HEK293 (cell line): ENCODE measurements at regions not wholly inside any gene's neighbourhood (a gene's known extent, or its start where the extent isn't known, plus 50 kb on each side); places are given as distances from the start of the nearest gene placed in this dataset.

ENCODE experiments used
- CTCF ChIA-PET: fragments of 350-600 bp; formaldehyde crosslinking; extraction: SDS; loops from one replicate; lab custom pipeline; 2021; ENCODE audit warnings: antibody characterized with exemption; lab: Yijun Ruan, JAX
- POLR2A ChIA-PET: fragments of 300-600 bp; formaldehyde crosslinking; extraction: SDS; loops from one replicate; lab custom pipeline; 2020; ENCODE audit warnings: antibody characterized with exemption, inconsistent platforms; lab: Yijun Ruan, JAX
- H3K27ac ChIP-seq: fragments of 200-500 bp; sonication (Bioruptor generic); 2 replicates; pipeline ENCODE4 v1.5.1; 2014; ENCODE audit warnings: low read depth, low read length, control low read depth, inconsistent platforms; ENCODE audit errors: extremely low read depth
- H3K36me3 ChIP-seq, 2 experiments: fragments of 200-500 bp in 1 of 2; sonication (Bioruptor generic) in 1 of 2; 1 replicate in 1 of 2; 2 replicates in 1 of 2; pipeline ENCODE4 v1.5.1; 2014 to 2017; ENCODE audit warnings: inconsistent platforms in 2 of 2, low read length in 2 of 2; ENCODE audit not compliant: control insufficient read depth in 2 of 2, insufficient read depth in 1 of 2
- H3K4me1 ChIP-seq: fragments of 200-500 bp; sonication (Bioruptor generic); 2 replicates; pipeline ENCODE4 v1.5.1; 2014; ENCODE audit warnings: mild to moderate bottlenecking, low read length, inconsistent platforms; ENCODE audit not compliant: control insufficient read depth, insufficient read depth
- H3K4me3 ChIP-seq: 2 replicates; pipeline ENCODE4 v1.5.1; 2011; ENCODE audit warnings: low read depth, mild to moderate bottlenecking, control low read depth, low read length, moderate library complexity
- H3K9me3 ChIP-seq: fragments of 200-500 bp; sonication (Bioruptor generic); 2 replicates; pipeline ENCODE4 v1.5.1; 2014; ENCODE audit warnings: low read depth, low read length, inconsistent platforms; ENCODE audit not compliant: control insufficient read depth, insufficient read depth
- KLF10 ChIP-seq: fragments of 450-650 bp; IDR thresholded peaks from 2 replicates; pipeline ENCODE4 v1.5.1; 2018; ENCODE audit warnings: missing biosample characterization, mild to moderate bottlenecking, missing genetic modification characterization
- KLF9 ChIP-seq: fragments of 450-650 bp; formaldehyde crosslinking; IDR thresholded peaks from 2 replicates; pipeline ENCODE4 v1.5.1; 2016; ENCODE audit warnings: missing biosample characterization, missing genetic modification characterization, low read depth
- MYNN ChIP-seq: fragments of 450-650 bp; formaldehyde crosslinking; IDR thresholded peaks from 2 replicates; pipeline ENCODE4 v1.5.1; 2016; ENCODE audit warnings: missing biosample characterization, missing genetic modification characterization, borderline replicate concordance
- SCRT1 ChIP-seq: fragments of 450-650 bp; formaldehyde crosslinking; IDR thresholded peaks from 2 replicates; pipeline ENCODE4 v1.5.1; 2016; ENCODE audit warnings: missing biosample characterization, missing genetic modification characterization, borderline replicate concordance
- SCRT2 ChIP-seq: fragments of 450-650 bp; formaldehyde crosslinking; IDR thresholded peaks from 2 replicates; pipeline ENCODE4 v1.5.1; 2016; ENCODE audit warnings: missing biosample characterization, missing genetic modification characterization
- WT1 ChIP-seq: fragments of 450-650 bp; formaldehyde crosslinking; IDR thresholded peaks from 2 replicates; pipeline ENCODE4 v1.5.1; 2016; ENCODE audit warnings: missing biosample characterization, missing genetic modification characterization
- YY2 ChIP-seq: fragments of 450-650 bp; formaldehyde crosslinking; IDR thresholded peaks from 2 replicates; pipeline ENCODE4 v1.5.1; 2016; ENCODE audit warnings: missing biosample characterization, missing genetic modification characterization
- ZBTB1 ChIP-seq: fragments of 450-650 bp; formaldehyde crosslinking; IDR thresholded peaks from 2 replicates; pipeline ENCODE4 v1.5.1; 2016; ENCODE audit warnings: missing biosample characterization, missing genetic modification characterization
- ZBTB44 ChIP-seq: fragments of 450-650 bp; IDR thresholded peaks from 2 replicates; pipeline ENCODE4 v1.5.1; 2018; ENCODE audit warnings: missing biosample characterization, mild to moderate bottlenecking, missing genetic modification characterization
- ZNF112 ChIP-seq: fragments of 450-650 bp; formaldehyde crosslinking; IDR thresholded peaks from 2 replicates; pipeline ENCODE4 v1.5.0; 2017; ENCODE audit warnings: missing biosample characterization, missing genetic modification characterization
- ZNF169 ChIP-seq: fragments of 450-650 bp; formaldehyde crosslinking; IDR thresholded peaks from 2 replicates; pipeline ENCODE4 v1.5.1; 2016; ENCODE audit warnings: missing biosample characterization, missing genetic modification characterization
- ZNF24 ChIP-seq: fragments of 450-650 bp; formaldehyde crosslinking; IDR thresholded peaks from 2 replicates; pipeline ENCODE4 v1.5.1; 2016; ENCODE audit warnings: missing biosample characterization, missing genetic modification characterization
- ZNF341 ChIP-seq: fragments of 450-650 bp; formaldehyde crosslinking; IDR thresholded peaks from 2 replicates; pipeline ENCODE4; 2016; ENCODE audit warnings: low read depth, missing biosample characterization, missing genetic modification characterization
- ZNF350 ChIP-seq: fragments of 450-650 bp; formaldehyde crosslinking; IDR thresholded peaks from 2 replicates; pipeline ENCODE4 v1.5.0; 2017; ENCODE audit warnings: missing biosample characterization, mild to moderate bottlenecking, missing genetic modification characterization
- ZNF354C ChIP-seq: fragments of 450-650 bp; formaldehyde crosslinking; IDR thresholded peaks from 2 replicates; pipeline ENCODE4 v1.5.1; 2016; ENCODE audit warnings: missing biosample characterization, missing genetic modification characterization, low read depth, borderline replicate concordance
- ZNF510 ChIP-seq: fragments of 450-650 bp; formaldehyde crosslinking; IDR thresholded peaks from 2 replicates; pipeline ENCODE4 v1.5.1; 2018; ENCODE audit warnings: mild to moderate bottlenecking, missing genetic modification characterization, missing biosample characterization; ENCODE audit not compliant: insufficient replicate concordance
- ZNF529 ChIP-seq: fragments of 450-650 bp; formaldehyde crosslinking; IDR thresholded peaks from 2 replicates; pipeline ENCODE4 v1.5.1; 2017; ENCODE audit warnings: missing genetic modification characterization, missing biosample characterization; ENCODE audit not compliant: insufficient replicate concordance
- ZNF626 ChIP-seq: fragments of 450-650 bp; sonication (Bioruptor Pico); formaldehyde crosslinking; IDR thresholded peaks from 2 replicates; pipeline ENCODE4 v1.5.1; 2018; ENCODE audit warnings: missing biosample characterization, missing genetic modification characterization, inconsistent platforms
- ZNF707 ChIP-seq: fragments of 450-650 bp; formaldehyde crosslinking; IDR thresholded peaks from 2 replicates; pipeline ENCODE4 v1.5.1; 2016; ENCODE audit warnings: missing biosample characterization, missing genetic modification characterization
- ZNF792 ChIP-seq: fragments of 450-650 bp; formaldehyde crosslinking; IDR thresholded peaks from 2 replicates; pipeline ENCODE4 v1.5.1; 2016; ENCODE audit warnings: missing biosample characterization, missing genetic modification characterization
- ZSCAN16 ChIP-seq: fragments of 450-650 bp; formaldehyde crosslinking; IDR thresholded peaks from 2 replicates; pipeline ENCODE4 v1.5.1; 2016; ENCODE audit warnings: missing biosample characterization, missing genetic modification characterization
- ZXDB ChIP-seq: fragments of 450-650 bp; formaldehyde crosslinking; IDR thresholded peaks from 2 replicates; pipeline ENCODE4 v1.5.1; 2016; ENCODE audit warnings: missing biosample characterization, missing genetic modification characterization
- TF ChIP-seq, protein P1 (sequence below): fragments of 450-650 bp; formaldehyde crosslinking; IDR thresholded peaks from 2 replicates; pipeline ENCODE4; 2016; ENCODE audit warnings: missing biosample characterization, missing genetic modification characterization
- TF ChIP-seq, protein P2 (sequence below): fragments of 450-650 bp; formaldehyde crosslinking; IDR thresholded peaks from 2 replicates; pipeline ENCODE4 v1.5.1; 2016; ENCODE audit warnings: missing biosample characterization, missing genetic modification characterization

- TF ChIP-seq ZNF24 (tag by site-specific recombination) (no peak), ZSCAN16 (tag by site-specific recombination) (no peak), KLF9 (tag by site-specific recombination) (no peak), ZNF112 (tag by site-specific recombination) (no peak), ZNF354C (no peak), ZNF169 (no peak), ZXDB (tag by site-specific recombination) (no peak), WT1 (tag by site-specific recombination) (no peak)
- TF ChIP-seq, protein P1, sequence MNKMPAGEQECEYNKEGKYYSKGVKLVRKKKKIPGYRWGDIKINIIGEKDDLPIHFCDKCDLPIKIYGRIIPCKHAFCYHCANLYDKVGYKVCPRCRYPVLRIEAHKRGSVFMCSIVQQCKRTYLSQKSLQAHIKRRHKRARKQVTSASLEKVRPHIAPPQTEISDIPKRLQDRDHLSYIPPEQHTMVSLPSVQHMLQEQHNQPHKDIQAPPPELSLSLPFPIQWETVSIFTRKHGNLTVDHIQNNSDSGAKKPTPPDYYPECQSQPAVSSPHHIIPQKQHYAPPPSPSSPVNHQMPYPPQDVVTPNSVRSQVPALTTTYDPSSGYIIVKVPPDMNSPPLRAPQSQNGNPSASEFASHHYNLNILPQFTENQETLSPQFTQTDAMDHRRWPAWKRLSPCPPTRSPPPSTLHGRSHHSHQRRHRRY (tag by site-specific recombination), result no peak
Measured at GRCh38 chr15:68501259-68501591, 69.3 kb upstream of the ITGA11 start (continued).

- CTCF ChIA-PET, result interaction anchor here (0.8 to 1.0 kb wide), 2 partner anchors 15 to 374 kb away, joined by 3 to 4 read pairs; no protein-coding TSS in a partner anchor
- no peaks in the 10 kb centered on the region for H3K36me3 ChIP-seq
- H3K27ac ChIP-seq, result no peak overlapping the region
- H3K4me3 ChIP-seq, result no peak overlapping the region
- no peaks in the 10 kb centered on the region for H3K4me1 ChIP-seq
- POLR2A ChIA-PET, result no interaction called here
- H3K9me3 ChIP-seq, result no peaks in the 10 kb centered on the region
- TF ChIP-seq ZBTB44 (tag by site-specific recombination) (no peak), ZNF529 (tag by site-specific recombination) (no peak), ZBTB1 (tag by site-specific recombination) (no peak), ZNF707 (no peak), ZNF510 (tag by site-specific recombination) (no peak), SCRT1 (tag by site-specific recombination) (no peak), ZNF350 (tag by site-specific recombination) (no peak), MYNN (tag by site-specific recombination) (no peak), ZNF24 (tag by site-specific recombination) (no peak), ZNF341 (tag by site-specific recombination) (no peak)
- TF ChIP-seq, protein P2, sequence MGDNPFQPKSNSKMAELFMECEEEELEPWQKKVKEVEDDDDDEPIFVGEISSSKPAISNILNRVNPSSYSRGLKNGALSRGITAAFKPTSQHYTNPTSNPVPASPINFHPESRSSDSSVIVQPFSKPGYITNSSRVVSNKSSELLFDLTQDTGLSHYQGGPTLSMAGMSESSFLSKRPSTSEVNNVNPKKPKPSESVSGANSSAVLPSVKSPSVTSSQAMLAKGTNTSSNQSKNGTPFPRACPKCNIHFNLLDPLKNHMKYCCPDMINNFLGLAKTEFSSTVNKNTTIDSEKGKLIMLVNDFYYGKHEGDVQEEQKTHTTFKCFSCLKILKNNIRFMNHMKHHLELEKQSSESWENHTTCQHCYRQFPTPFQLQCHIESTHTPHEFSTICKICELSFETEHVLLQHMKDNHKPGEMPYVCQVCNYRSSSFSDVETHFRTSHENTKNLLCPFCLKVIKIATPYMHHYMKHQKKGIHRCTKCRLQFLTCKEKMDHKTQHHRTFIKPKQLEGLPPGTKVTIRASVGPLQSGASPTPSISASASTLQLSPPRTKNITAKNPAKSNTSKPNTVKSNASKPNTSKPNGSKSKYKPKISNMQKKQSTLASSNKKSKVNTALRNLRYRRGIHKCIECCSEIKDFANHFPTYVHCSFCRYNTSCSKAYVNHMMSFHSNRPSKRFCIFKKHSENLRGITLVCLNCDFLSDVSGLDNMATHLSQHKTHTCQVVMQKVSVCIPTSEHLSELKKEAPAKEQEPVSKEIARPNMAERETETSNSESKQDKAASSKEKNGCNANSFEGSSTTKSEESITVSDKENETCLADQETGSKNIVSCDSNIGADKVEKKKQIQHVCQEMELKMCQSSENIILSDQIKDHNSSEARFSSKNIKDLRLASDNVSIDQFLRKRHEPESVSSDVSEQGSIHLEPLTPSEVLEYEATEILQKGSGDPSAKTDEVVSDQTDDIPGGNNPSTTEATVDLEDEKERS, result no peak
Measured at GRCh38 chr15:68501616-68502015, 69.7 kb upstream of the ITGA11 start.

DNA sequence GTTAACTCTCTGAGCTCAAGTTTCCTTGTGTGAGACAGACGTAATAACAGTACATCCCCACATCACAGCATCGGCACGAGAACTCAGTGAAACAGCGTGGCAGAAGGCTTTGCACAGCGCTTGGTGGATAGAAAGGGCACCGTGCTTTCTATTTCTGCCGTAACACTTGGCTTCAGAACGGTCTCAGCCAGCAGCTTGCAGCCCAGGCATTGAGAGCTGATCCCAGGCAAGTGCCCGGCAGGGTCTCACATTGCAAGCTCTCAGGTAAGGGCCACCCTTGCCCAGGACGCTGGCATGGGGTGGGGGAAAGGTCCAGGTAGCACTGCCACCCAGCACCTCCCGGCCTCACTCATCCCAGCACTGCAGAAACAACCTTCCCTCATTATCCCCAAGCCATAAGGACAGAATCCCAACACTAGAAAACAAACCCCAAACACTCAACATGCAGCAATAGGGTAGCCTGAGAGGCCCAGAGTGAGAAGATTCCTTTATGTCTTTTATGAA is 70.5 kb upstream of the ITGA11 start:
- H3K9me3 ChIP-seq, result no peaks in the 10 kb centered on the region
- no peak overlapping the region for H3K4me3 ChIP-seq
- POLR2A ChIA-PET, result no interaction called here
- H3K4me1 ChIP-seq, result no peaks in the 10 kb centered on the region
- CTCF ChIA-PET, result interaction anchor here (0.7 to 1.0 kb wide), 3 partner anchors 15 to 373 kb away, joined by 3 to 4 read pairs (median 3); no protein-coding TSS in a partner anchor
- no peak overlapping the region for H3K27ac ChIP-seq
- H3K36me3 ChIP-seq, result no peaks in the 10 kb centered on the region
- TF ChIP-seq ZNF341 (tag by site-specific recombination) (no peak), ZNF792 (tag by site-specific recombination) (no peak), SCRT1 (tag by site-specific recombination) (no peak), ZNF626 (tag by site-specific recombination) (no peak), YY2 (tag by site-specific recombination) (no peak), KLF10 (tag by site-specific recombination) (no peak), MYNN (tag by site-specific recombination) (no peak), SCRT2 (tag by site-specific recombination) (no peak)
